ENCODE measurements at regions not wholly inside any gene's neighbourhood (a gene's known extent, or its start where the extent isn't known, plus 50 kb on each side); places are given as distances from the start of the nearest gene placed in this dataset.

GRCh38 chr13:63605962-63606361 is 2190.3 kb upstream of the PCDH20 start:
- TF ChIP-seq HNF4G (IDR thresholded peaks at IDR 0.05) (no peak), ZBTB33 (IDR thresholded peaks at IDR 0.05) (no peak)
- Histone ChIP-seq H3K27ac (ENCODE audit: low read depth in 1 of 2, low read length in 2 of 2) (no peak overlapping the region), H3K27me3 (ENCODE audit: control insufficient read depth in 4 of 4, insufficient read depth in 4 of 4, low read length in 3 of 4) (no peaks in the 10 kb centered on the region), H3K9me3 (ENCODE audit: control insufficient read depth in 4 of 4, low read length in 3 of 4) (peaks cover 0 to 4% (median 0%) of the 10 kb centered on the region in 4 donors), H3K9ac (ENCODE audit: low read depth in 1 of 2, low read length in 2 of 2) (no peak overlapping the region), H3K4me1 (ENCODE audit: control insufficient read depth in 4 of 4, insufficient read depth in 4 of 4, low read length in 3 of 4) (no peaks in the 10 kb centered on the region), H3K36me3 (ENCODE audit: control insufficient read depth in 4 of 4, insufficient read depth in 3 of 4, low read depth in 1 of 4, low read length in 3 of 4) (no peaks in the 10 kb centered on the region), H3K4me3 (ENCODE audit: low read depth in 1 of 3, low read length in 3 of 3) (no peak overlapping the region)
- DNase-seq (ENCODE audit: low spot score), result no peak

GRCh38 chr13:63605403-63605802 is 2189.8 kb upstream of the PCDH20 start:
- no peak for TF ChIP-seq ATF3 (IDR thresholded peaks at IDR 0.05)
- H3K36me3 ChIP-seq (ENCODE audit: control insufficient read depth in 4 of 4, insufficient read depth in 3 of 4, low read depth in 1 of 4, low read length in 3 of 4), result no peaks in the 10 kb centered on the region
- H3K9me3 ChIP-seq (ENCODE audit: control insufficient read depth in 4 of 4, low read length in 3 of 4), result peaks cover 0 to 4% (median 0%) of the 10 kb centered on the region in 4 donors
- H3K4me1 ChIP-seq (ENCODE audit: control insufficient read depth in 4 of 4, insufficient read depth in 4 of 4, low read length in 3 of 4), result no peaks in the 10 kb centered on the region
- no peak overlapping the region for H3K4me3 ChIP-seq (ENCODE audit: low read depth in 1 of 3, low read length in 3 of 3)
- 83% methylated on average over 2 of the region's 2 CpGs for WGBS
- H3K27me3 ChIP-seq (ENCODE audit: control insufficient read depth in 4 of 4, insufficient read depth in 4 of 4, low read length in 3 of 4), result no peaks in the 10 kb centered on the region
- H3K27ac ChIP-seq (ENCODE audit: low read depth in 1 of 2, low read length in 2 of 2), result no peak overlapping the region
- no peak overlapping the region for H3K9ac ChIP-seq (ENCODE audit: low read depth in 1 of 2, low read length in 2 of 2)
- no peak for DNase-seq (ENCODE audit: low spot score)

- TF ChIP-seq FOXA2 (IDR thresholded peaks at IDR 0.05) (no peak), GABPA (IDR thresholded peaks at IDR 0.05 in 1 of 2, conservative IDR thresholded peaks at IDR 0.05 in 1 of 2) (no peak), ZBTB33 (IDR thresholded peaks at IDR 0.05) (no peak), ATF3 (IDR thresholded peaks at IDR 0.05) (no peak), SP1 (IDR thresholded peaks at IDR 0.05) (no peak)
- Histone ChIP-seq H3K4me1 (ENCODE audit: control insufficient read depth in 4 of 4, insufficient read depth in 4 of 4, low read length in 3 of 4) (no peaks in the 10 kb centered on the region), H3K27ac (ENCODE audit: low read depth in 1 of 2, low read length in 2 of 2) (no peak overlapping the region), H3K36me3 (ENCODE audit: control insufficient read depth in 4 of 4, insufficient read depth in 3 of 4, low read depth in 1 of 4, low read length in 3 of 4) (no peaks in the 10 kb centered on the region), H3K9ac (ENCODE audit: low read depth in 1 of 2, low read length in 2 of 2) (no peak overlapping the region), H3K27me3 (ENCODE audit: control insufficient read depth in 4 of 4, insufficient read depth in 4 of 4, low read length in 3 of 4) (no peaks in the 10 kb centered on the region), H3K4me3 (ENCODE audit: low read depth in 1 of 3, low read length in 3 of 3) (no peak overlapping the region), H3K9me3 (ENCODE audit: control insufficient read depth in 4 of 4, low read length in 3 of 4) (no peaks in the 10 kb centered on the region)
- DNase-seq (ENCODE audit: low spot score), result no peak
- 80% methylated on average over 7 of the region's 7 CpGs for WGBS
Measured at GRCh38 chr13:63595811-63596210, 2180.2 kb upstream of the PCDH20 start.

- TF ChIP-seq GABPA (IDR thresholded peaks at IDR 0.05 in 1 of 2, conservative IDR thresholded peaks at IDR 0.05 in 1 of 2) (no peak), REST (IDR thresholded peaks at IDR 0.05) (no peak), NR2F2 (IDR thresholded peaks at IDR 0.05) (no peak), JUND (IDR thresholded peaks at IDR 0.05) (no peak)
- H3K4me3 ChIP-seq (ENCODE audit: low read depth in 1 of 3, low read length in 3 of 3), result no peak overlapping the region
- peaks cover 0 to 4% (median 0%) of the 10 kb centered on the region in 4 donors for H3K9me3 ChIP-seq (ENCODE audit: control insufficient read depth in 4 of 4, low read length in 3 of 4)
- no peaks in the 10 kb centered on the region for H3K36me3 ChIP-seq (ENCODE audit: control insufficient read depth in 4 of 4, insufficient read depth in 3 of 4, low read depth in 1 of 4, low read length in 3 of 4)
- H3K9ac ChIP-seq (ENCODE audit: low read depth in 1 of 2, low read length in 2 of 2), result no peak overlapping the region
- no peaks in the 10 kb centered on the region for H3K27me3 ChIP-seq (ENCODE audit: control insufficient read depth in 4 of 4, insufficient read depth in 4 of 4, low read length in 3 of 4)
- 75% methylated on average over 7 of the region's 7 CpGs for WGBS
- H3K27ac ChIP-seq (ENCODE audit: low read depth in 1 of 2, low read length in 2 of 2), result no peak overlapping the region
- DNase-seq (ENCODE audit: low spot score), result no peak
- no peaks in the 10 kb centered on the region for H3K4me1 ChIP-seq (ENCODE audit: control insufficient read depth in 4 of 4, insufficient read depth in 4 of 4, low read length in 3 of 4)
Measured at GRCh38 chr13:63586467-63586866, 2170.8 kb upstream of the PCDH20 start.

Data from liver (tissue), 7 donors.